ENCODE measurements at regions not wholly inside any gene's neighbourhood (a gene's known extent, or its start where the extent isn't known, plus 50 kb on each side); places are given as distances from the start of the nearest gene placed in this dataset.

GRCh38 chr3:31135546-31135945, 241.1 kb upstream of the GADL1 start:
- no TSS peak for BruUV-seq (replicated peaks)
- no peak for DNase-seq
- Histone ChIP-seq H3K4me1 (replicated peaks; ENCODE audit: insufficient read depth) (no peaks in the 10 kb centered on the region), H3K9me2 (ENCODE audit: insufficient read depth) (no peaks in the 10 kb centered on the region), H3K36me3 (ENCODE audit: low read depth) (no peaks in the 10 kb centered on the region), H2AFZ (no peak overlapping the region), H3K79me2 (ENCODE audit: low read depth) (no peaks in the 10 kb centered on the region), H3F3A (ENCODE audit: insufficient read depth, low read depth) (no peaks in the 10 kb centered on the region), H3K4me2 (no peak overlapping the region), H3K27me3 (ENCODE audit: insufficient read depth, low read depth) (no peaks in the 10 kb centered on the region), H3K27ac (no peak overlapping the region), H4K20me1 (ENCODE audit: insufficient read depth) (no peaks in the 10 kb centered on the region), H3K9me3 (ENCODE audit: insufficient read depth, low read depth) (no peaks in the 10 kb centered on the region), H3K4me3 (no peak overlapping the region)
- no peak for TF ChIP-seq EZH2 (IDR thresholded peaks at IDR 0.05; ENCODE audit: low read depth)
- TF ChIP-seq CTCF (conservative IDR thresholded peaks at IDR 0.05), result no peak
- CTCF ChIA-PET, result no interaction called here
- POLR2A ChIA-PET (ENCODE audit: unreplicated experiment), result no interaction called here
- intact Hi-C loops (cut with micrococcal nuclease; ENCODE audit: unreplicated experiment), result loop anchor here (10.0 kb wide), 2 partner anchors 399 to 1121 kb away; partner anchors contain the start of gene STT3B

- intact Hi-C loops (cut with micrococcal nuclease; ENCODE audit: unreplicated experiment), result loop anchor here (10.0 kb wide), 2 partner anchors 397 to 1123 kb away; partner anchors contain the start of gene STT3B
Observed at GRCh38 chr3:31137718-31138465, 243.4 kb upstream of the GADL1 start.

GRCh38 chr3:31140470-31140869, 246.0 kb upstream of the GADL1 start:
- TF ChIP-seq CTCF (conservative IDR thresholded peaks at IDR 0.05) (no peak), EZH2 (IDR thresholded peaks at IDR 0.05; ENCODE audit: low read depth) (no peak)
- peaks cover 8% of the 10 kb centered on the region; the same call in 1 of the 2 replicates for H3K4me1 ChIP-seq (replicated peaks; ENCODE audit: insufficient read depth)
- H3K27ac ChIP-seq, result no peak overlapping the region
- DNase-seq, result no peak
- no peak overlapping the region for H3K4me2 ChIP-seq
- no peaks in the 10 kb centered on the region for H3F3A ChIP-seq (ENCODE audit: insufficient read depth, low read depth)
- intact Hi-C loops (cut with micrococcal nuclease; ENCODE audit: unreplicated experiment), result no loop called here
- H3K4me3 ChIP-seq, result no peak overlapping the region
- POLR2A ChIA-PET (ENCODE audit: unreplicated experiment), result no interaction called here
- no peaks in the 10 kb centered on the region for H3K79me2 ChIP-seq (ENCODE audit: low read depth)
- no TSS peak for BruUV-seq (replicated peaks)
- H3K27me3 ChIP-seq (ENCODE audit: insufficient read depth, low read depth), result no peaks in the 10 kb centered on the region
- no peaks in the 10 kb centered on the region for H3K9me3 ChIP-seq (ENCODE audit: insufficient read depth, low read depth)
- no peaks in the 10 kb centered on the region for H3K9me2 ChIP-seq (ENCODE audit: insufficient read depth)
- H4K20me1 ChIP-seq (ENCODE audit: insufficient read depth), result no peaks in the 10 kb centered on the region
- no peak overlapping the region for H2AFZ ChIP-seq
- H3K36me3 ChIP-seq (ENCODE audit: low read depth), result no peaks in the 10 kb centered on the region
- CTCF ChIA-PET, result no interaction called here

More at GRCh38 chr3:31137718-31138465, 243.4 kb upstream of the GADL1 start:
- no peak overlapping the region for H3K27ac ChIP-seq
- no peaks in the 10 kb centered on the region for H3K27me3 ChIP-seq (ENCODE audit: insufficient read depth, low read depth)
- H3K9me3 ChIP-seq (ENCODE audit: insufficient read depth, low read depth), result no peaks in the 10 kb centered on the region
- no peaks in the 10 kb centered on the region for H4K20me1 ChIP-seq (ENCODE audit: insufficient read depth)
- no peaks in the 10 kb centered on the region for H3K79me2 ChIP-seq (ENCODE audit: low read depth)
- no peak overlapping the region for H3K4me2 ChIP-seq
- no peaks in the 10 kb centered on the region for H3F3A ChIP-seq (ENCODE audit: insufficient read depth, low read depth)
- no peak overlapping the region for H2AFZ ChIP-seq
- CTCF ChIA-PET, result no interaction called here
- BruUV-seq (replicated peaks), result no TSS peak
- H3K4me1 ChIP-seq (replicated peaks; ENCODE audit: insufficient read depth), result peaks cover 8% of the 10 kb centered on the region; the same call in 1 of the 2 replicates
- no peak for DNase-seq
- no peaks in the 10 kb centered on the region for H3K9me2 ChIP-seq (ENCODE audit: insufficient read depth)
- no peak overlapping the region for H3K4me3 ChIP-seq
- no peaks in the 10 kb centered on the region for H3K36me3 ChIP-seq (ENCODE audit: low read depth)
- TF ChIP-seq CTCF (conservative IDR thresholded peaks at IDR 0.05), result no peak
- TF ChIP-seq EZH2 (IDR thresholded peaks at IDR 0.05; ENCODE audit: low read depth), result no peak
- POLR2A ChIA-PET (ENCODE audit: unreplicated experiment), result no interaction called here
